Stimulated activated CD4-positive, alpha-beta T cell treated with anti-CD3 and anti-CD28 coated beads, TNF-alpha, amount 100 ng/mL, for 48 hours (primary cell): ENCODE measurements at regions not wholly inside any gene's neighbourhood (a gene's known extent, or its start where the extent isn't known, plus 50 kb on each side); places are given as distances from the start of the nearest gene placed in this dataset.
"Not testable (repeated sequence)": the region's sequence is repeated elsewhere in the genome, so short reads cannot be mapped to it uniquely, and the experiment has no call there.

Experiments used
- DNase-seq, 3 donors: peaks; one replicate each; pipeline ENCODE4 v3.0.0-alpha.2; 2020; ENCODE audit warnings: low read depth in 3 of 3

GRCh38 chr4:158051401-158052235, 121.2 kb downstream of the GASK1B start:
- no peak for DNase-seq

DNA sequence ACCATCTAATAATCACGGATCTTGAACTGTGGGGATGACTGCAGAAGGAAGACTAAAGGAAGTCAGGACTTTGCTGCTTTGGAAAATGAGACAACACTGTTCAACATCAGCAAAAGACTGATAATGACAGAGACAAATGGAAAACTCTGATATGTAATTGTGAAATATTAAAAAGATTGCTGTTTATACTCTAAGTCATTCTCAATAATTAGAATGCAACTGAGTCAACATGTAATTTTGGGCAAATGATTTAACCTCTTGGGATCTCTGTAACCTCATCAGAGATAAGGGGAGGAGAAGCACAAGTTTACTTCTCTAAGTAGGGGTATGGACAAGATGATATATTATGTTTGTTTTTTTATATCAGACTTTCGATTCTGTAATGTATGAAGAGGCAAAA, 121.9 kb downstream of the GASK1B start:
- no peak for DNase-seq

DNA sequence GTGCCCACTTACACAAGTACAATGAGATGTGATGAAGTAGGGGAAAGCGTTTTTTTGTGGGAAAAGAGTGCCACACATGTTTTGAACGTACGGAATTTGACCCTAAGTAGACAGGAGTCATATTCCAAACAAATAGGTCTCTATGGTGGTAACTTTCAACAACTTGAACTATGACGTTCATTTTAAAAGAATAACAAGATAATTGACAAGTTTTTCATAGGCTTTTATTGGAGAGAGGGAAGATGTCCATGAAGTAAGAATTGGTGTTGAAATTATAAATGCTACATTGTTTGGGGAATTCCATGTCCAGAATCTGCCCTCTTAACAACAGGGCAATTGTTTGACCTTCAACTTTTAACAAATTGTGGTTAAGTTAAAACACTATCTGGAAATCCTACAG, 126.5 kb downstream of the GASK1B start:
- no peak for DNase-seq

- no peak for DNase-seq
These were observed 128.7 kb downstream of the GASK1B start for GRCh38 chr4:158043971-158044618.

GRCh38 chr4:158042591-158043030, 130.2 kb downstream of the GASK1B start:
- DNase-seq: no peak

- DNase-seq: no peak
These were observed 134.1 kb downstream of the GASK1B start for GRCh38 chr4:158038718-158039117.

DNA sequence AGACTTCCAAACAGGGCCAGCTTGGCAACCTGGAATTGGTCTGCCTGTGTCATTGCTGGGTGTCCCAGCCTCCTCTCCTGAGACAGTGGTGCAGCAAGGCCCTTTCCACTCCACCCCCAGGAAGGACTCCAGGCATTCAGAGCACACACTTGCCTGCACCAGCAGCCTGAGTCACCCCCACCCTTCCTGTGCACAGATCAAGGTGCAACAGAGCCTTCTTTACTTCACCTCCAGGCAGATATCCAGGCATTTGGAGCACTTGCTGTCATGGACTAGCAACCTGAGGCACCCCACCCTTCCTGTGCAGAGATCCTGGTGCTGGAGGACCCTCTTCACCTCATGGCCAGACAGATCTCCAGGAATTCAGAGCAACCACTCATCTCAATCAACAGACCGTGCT, 135.8 kb downstream of the GASK1B start:
- DNase-seq: no peak

DNA sequence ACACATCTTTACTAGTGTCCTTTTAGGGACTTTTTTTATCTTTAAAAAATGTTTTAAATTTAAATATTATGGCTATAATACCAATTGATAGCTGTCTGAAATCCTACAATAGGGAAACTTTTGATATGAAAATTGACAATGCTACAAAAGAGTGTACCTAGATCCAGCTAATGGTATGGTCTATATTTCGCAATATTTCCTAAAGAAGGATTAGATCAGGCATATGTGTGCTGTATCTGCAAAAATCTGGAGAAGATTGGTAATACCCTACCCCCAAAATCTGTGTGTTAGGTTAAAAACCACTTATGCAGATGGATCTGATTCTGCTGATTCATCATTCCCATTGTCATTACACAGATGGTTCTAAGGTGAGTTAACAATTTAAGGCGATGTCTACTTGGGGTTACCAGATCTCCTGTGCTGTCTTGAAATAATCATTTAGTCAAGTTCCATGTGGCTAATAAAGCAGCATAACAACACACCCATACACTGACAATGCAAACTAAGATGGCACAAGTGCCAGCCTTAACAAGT, 137.1 kb downstream of the GASK1B start:
- DNase-seq: no peak

GRCh38 chr4:158033416-158034120, 139.3 kb downstream of the GASK1B start:
- no peak for DNase-seq

DNA sequence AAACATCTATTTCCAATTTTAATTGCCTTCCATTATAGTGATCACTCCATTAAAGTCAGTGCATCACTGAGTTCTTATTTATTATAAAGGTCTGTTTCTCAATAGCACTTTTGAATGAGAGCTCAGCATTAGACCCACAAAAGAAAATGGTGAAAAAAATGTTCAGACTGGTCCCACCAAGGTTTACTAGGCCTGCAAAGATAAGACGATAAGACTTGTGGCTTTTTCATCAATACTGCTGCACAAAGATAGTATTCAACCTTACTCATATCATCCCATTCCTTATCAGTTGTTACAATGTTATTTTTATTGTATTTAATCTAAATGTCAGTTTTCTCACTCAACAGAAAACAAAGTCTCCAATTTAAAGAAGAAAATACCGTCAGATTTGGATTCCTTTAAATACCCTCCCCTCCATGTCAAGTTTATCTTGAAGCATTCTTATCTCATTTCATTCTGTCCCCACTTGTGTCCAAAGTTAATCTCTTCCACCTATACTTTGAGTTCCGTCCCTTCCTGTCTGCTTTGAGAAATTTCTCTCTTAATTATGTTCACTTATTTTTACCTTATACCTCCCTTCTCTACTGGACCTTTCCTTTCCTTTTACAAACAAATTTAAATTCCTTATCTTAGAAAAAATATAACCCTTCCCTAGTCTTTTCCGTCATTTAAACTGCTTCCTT, 140.0 kb downstream of the GASK1B start:
- DNase-seq: no peak

DNA sequence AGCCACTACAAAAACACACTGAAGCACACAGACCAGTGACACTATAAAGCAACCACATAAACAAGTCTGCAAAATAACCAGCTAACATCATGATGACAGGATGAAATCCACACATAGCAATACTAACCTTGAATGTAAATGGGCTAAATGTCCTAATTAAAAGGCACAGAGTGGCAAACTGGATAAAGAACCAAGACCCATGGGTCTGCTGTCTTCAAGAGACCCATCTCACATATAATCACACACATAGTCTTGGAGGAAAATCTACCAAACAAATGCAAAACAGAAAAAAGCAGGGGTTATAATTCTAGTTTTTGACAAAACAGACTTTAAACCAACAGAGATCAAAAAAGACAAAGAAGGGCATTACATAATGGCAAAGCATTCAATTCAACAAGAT, 144.4 kb downstream of the GASK1B start:
- not testable (repeated sequence) for DNase-seq

DNA sequence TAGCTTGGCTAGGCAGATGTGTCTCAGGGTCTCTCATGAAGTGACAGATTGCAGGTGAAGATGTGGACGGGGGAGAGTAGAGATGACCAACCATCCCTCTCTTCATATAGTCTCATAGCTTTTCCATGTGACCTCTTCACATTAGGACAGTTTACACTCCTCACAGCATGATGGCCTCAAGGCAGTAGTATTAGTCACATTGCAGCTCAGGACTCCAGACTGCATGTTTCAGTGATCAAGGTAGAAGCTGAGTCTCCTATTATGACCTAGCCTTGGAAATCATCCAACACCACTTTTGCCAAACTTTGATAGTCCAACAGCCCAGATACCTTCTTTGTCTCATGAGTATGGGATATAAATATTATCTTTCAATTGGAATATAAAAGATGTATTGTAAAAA, 147.7 kb downstream of the GASK1B start:
- no peak for DNase-seq

GRCh38 chr4:158020734-158021346, 152.0 kb downstream of the GASK1B start:
- no peak for DNase-seq

GRCh38 chr4:158020176-158020575, 152.6 kb downstream of the GASK1B start:
- DNase-seq: no peak

- no peak for DNase-seq
These were observed 154.0 kb downstream of the GASK1B start for GRCh38 chr4:158018831-158019230.

DNA sequence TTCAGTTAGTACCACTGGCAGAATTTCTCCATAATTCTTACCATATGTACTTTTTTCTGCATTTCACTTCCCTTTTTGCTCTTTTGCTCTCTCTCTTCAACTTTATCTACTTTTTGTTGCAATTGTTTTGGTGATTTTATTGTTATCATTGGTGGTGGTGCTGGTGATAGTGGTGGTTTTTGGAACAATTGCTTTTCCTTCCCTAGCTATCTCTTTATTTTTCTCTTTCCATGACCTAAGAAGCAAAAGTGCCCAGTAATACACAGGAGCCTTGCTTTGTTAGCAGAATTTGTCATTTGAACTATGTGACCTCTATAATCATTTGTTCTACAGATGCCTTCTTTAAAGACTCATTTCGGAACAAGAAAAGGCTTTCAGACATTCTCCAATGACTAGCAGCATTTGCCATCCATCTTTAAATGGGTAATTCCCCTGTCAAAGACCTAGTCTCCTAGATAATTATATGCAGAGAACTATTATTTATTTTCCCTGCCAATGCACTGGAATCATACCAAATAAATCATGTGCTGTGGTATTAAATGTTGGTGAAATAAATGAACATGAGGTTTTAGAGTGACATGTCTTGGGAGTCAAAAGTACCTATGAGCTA, 154.5 kb downstream of the GASK1B start:
- DNase-seq: no peak

- DNase-seq: no peak
These were observed 156.3 kb downstream of the GASK1B start for GRCh38 chr4:158016511-158016910.

GRCh38 chr4:158015241-158015640, 157.6 kb downstream of the GASK1B start:
- no peak for DNase-seq

- DNase-seq: no peak
These were observed 159.0 kb downstream of the GASK1B start for GRCh38 chr4:158013858-158014257.

- DNase-seq: no peak
These were observed 162.5 kb downstream of the GASK1B start for GRCh38 chr4:158010361-158010760.
